Loucy (cell line): ENCODE measurements at regions not wholly inside any gene's neighbourhood (a gene's known extent, or its start where the extent isn't known, plus 50 kb on each side); places are given as distances from the start of the nearest gene placed in this dataset.

Experiments used
- H2AFZ ChIP-seq: fragments of 200-600 bp; sonication (generic); 2 replicates; pipeline ENCODE4 v1.6.0; 2016; ENCODE audit warnings: antibody characterized with exemption, mild to moderate bottlenecking, low read length, moderate library complexity
- H3F3A ChIP-seq: fragments of 200-600 bp; 2 replicates; pipeline ENCODE4 v1.6.0; 2016; ENCODE audit warnings: antibody characterized with exemption, low read depth, mild to moderate bottlenecking
- H3K27me3 ChIP-seq: fragments of 200-600 bp; sonication (generic); 2 replicates; pipeline ENCODE4 v1.6.1; 2014; ENCODE audit warnings: low read length, mild to moderate bottlenecking; ENCODE audit not compliant: insufficient read depth, poor library complexity, severe bottlenecking
- H3K36me3 ChIP-seq: fragments of 200-600 bp; sonication (generic); 2 replicates; pipeline ENCODE4 v1.6.1; 2016; ENCODE audit warnings: low read length; ENCODE audit not compliant: insufficient read depth
- H3K4me1 ChIP-seq: fragments of 200-600 bp; sonication (generic); 2 replicates; pipeline ENCODE4 v1.5.1; 2014; ENCODE audit warnings: low read length, mild to moderate bottlenecking; ENCODE audit not compliant: insufficient read depth, poor library complexity, severe bottlenecking
- H3K4me2 ChIP-seq: fragments of 200-600 bp; sonication (generic); 2 replicates; pipeline ENCODE4 v1.6.0; 2014; ENCODE audit warnings: antibody characterized with exemption, low read length, low read depth, mild to moderate bottlenecking; ENCODE audit not compliant: poor library complexity, severe bottlenecking
- H3K4me3 ChIP-seq: fragments of 200-600 bp; sonication (generic); 2 replicates; pipeline ENCODE4 v1.5.1; 2014; ENCODE audit warnings: low read length, mild to moderate bottlenecking, mixed read lengths; ENCODE audit not compliant: poor library complexity, severe bottlenecking
- H3K79me2 ChIP-seq: fragments of 200-600 bp; sonication (generic); 2 replicates; pipeline ENCODE4 v1.6.1; 2014; ENCODE audit warnings: low read length; ENCODE audit not compliant: insufficient read depth
- H3K9ac ChIP-seq: fragments of 200-600 bp; sonication (generic); 2 replicates; pipeline ENCODE4 v1.6.0; 2014; ENCODE audit warnings: mild to moderate bottlenecking, low read depth, low read length, moderate library complexity; ENCODE audit not compliant: poor library complexity, severe bottlenecking
- H3K9me2 ChIP-seq: fragments of 200-600 bp; sonication (generic); replicated peaks from 2 replicates; pipeline ENCODE4 v1.6.1; 2016; ENCODE audit warnings: low read depth, low read length, mixed read lengths
- H3K9me3 ChIP-seq: fragments of 200-600 bp; sonication (generic); 2 replicates; pipeline ENCODE4 v1.6.1; 2014; ENCODE audit warnings: mild to moderate bottlenecking, antibody characterized with exemption, low read length, low read depth; ENCODE audit not compliant: insufficient read depth
- H4K20me1 ChIP-seq: fragments of 200-600 bp; sonication (generic); 2 replicates; pipeline ENCODE4 v1.6.0; 2014; ENCODE audit warnings: antibody characterized with exemption, low read length, mild to moderate bottlenecking; ENCODE audit not compliant: insufficient read depth, poor library complexity, severe bottlenecking
- CTCF ChIP-seq: fragments of 200-600 bp; sonication (generic); conservative IDR thresholded peaks from 2 replicates; pipeline ENCODE4 v1.5.1; 2014; ENCODE audit warnings: mild to moderate bottlenecking, antibody characterized with exemption, low read length
- EZH2phosphoT487 ChIP-seq: fragments of 200-600 bp; IDR thresholded peaks from 2 replicates; pipeline ENCODE4 v1.6.1; 2018; ENCODE audit warnings: antibody characterized with exemption, mild to moderate bottlenecking, moderate library complexity, borderline replicate concordance

GRCh38 chr5:68657055-68657961, 436.5 kb upstream of the SLC30A5 start:
- Histone ChIP-seq H4K20me1 (no peaks in the 10 kb centered on the region), H3K9ac (no peak overlapping the region), H3K27me3 (no peaks in the 10 kb centered on the region), H2AFZ (no peak overlapping the region), H3F3A (no peaks in the 10 kb centered on the region), H3K4me3 (no peak overlapping the region), H3K9me2 (no peaks in the 10 kb centered on the region), H3K4me1 (no peaks in the 10 kb centered on the region), H3K36me3 (no peaks in the 10 kb centered on the region), H3K9me3 (no peaks in the 10 kb centered on the region), H3K4me2 (no peak overlapping the region), H3K79me2 (no peaks in the 10 kb centered on the region)
- no peak for TF ChIP-seq EZH2phosphoT487
- TF ChIP-seq CTCF: no peak

- Histone ChIP-seq H3K4me3 (no peak overlapping the region), H3F3A (no peaks in the 10 kb centered on the region), H3K4me1 (no peaks in the 10 kb centered on the region), H3K36me3 (no peaks in the 10 kb centered on the region), H3K27me3 (no peaks in the 10 kb centered on the region), H4K20me1 (no peaks in the 10 kb centered on the region), H2AFZ (no peak overlapping the region), H3K79me2 (no peaks in the 10 kb centered on the region), H3K4me2 (no peak overlapping the region), H3K9me2 (no peaks in the 10 kb centered on the region), H3K9ac (no peak overlapping the region), H3K9me3 (no peaks in the 10 kb centered on the region)
- TF ChIP-seq CTCF (no peak), EZH2phosphoT487 (no peak)
These were observed 434.9 kb upstream of the SLC30A5 start for GRCh38 chr5:68658810-68659372.

- Histone ChIP-seq H3K4me3 (no peak overlapping the region), H2AFZ (no peak overlapping the region), H3K9me3 (no peaks in the 10 kb centered on the region), H3K4me1 (no peaks in the 10 kb centered on the region), H3F3A (no peaks in the 10 kb centered on the region), H4K20me1 (no peaks in the 10 kb centered on the region), H3K36me3 (no peaks in the 10 kb centered on the region), H3K79me2 (no peaks in the 10 kb centered on the region), H3K4me2 (no peak overlapping the region), H3K9me2 (no peaks in the 10 kb centered on the region), H3K27me3 (no peaks in the 10 kb centered on the region), H3K9ac (no peak overlapping the region)
- no peak for TF ChIP-seq CTCF
- TF ChIP-seq EZH2phosphoT487: no peak
These were observed 433.9 kb upstream of the SLC30A5 start for GRCh38 chr5:68659881-68660280.
